EL (cell line): ENCODE measurements at regions not wholly inside any gene's neighbourhood (a gene's known extent, or its start where the extent isn't known, plus 50 kb on each side); places are given as distances from the start of the nearest gene placed in this dataset.
"Not testable (repeated sequence)": the region's sequence is repeated elsewhere in the genome, so short reads cannot be mapped to it uniquely, and the experiment has no call there.

Experiments
- DNase-seq: peaks from one replicate; pipeline ENCODE4 v3.0.0-alpha.2; 2016

GRCh38 chr21:27580276-27580675, 613.4 kb upstream of the ADAMTS5 start:
- DNase-seq = peak; percentile 66

GRCh38 chr21:27578741-27579265, 611.9 kb upstream of the ADAMTS5 start:
- no peak for DNase-seq

- DNase-seq = peak; percentile 93
These were observed 605.8 kb upstream of the ADAMTS5 start for GRCh38 chr21:27572696-27573095.

- peak; percentile 89 for DNase-seq
These were observed 604.8 kb upstream of the ADAMTS5 start for GRCh38 chr21:27571706-27572105.

- peak; percentile 96 for DNase-seq
These were observed 603.5 kb upstream of the ADAMTS5 start for GRCh38 chr21:27570306-27570868.

GRCh38 chr21:27569831-27570230, 602.9 kb upstream of the ADAMTS5 start:
- DNase-seq = peak; percentile 60

- peak; percentile 49 for DNase-seq
These were observed 602.2 kb upstream of the ADAMTS5 start for GRCh38 chr21:27569091-27569490.

GRCh38 chr21:27567381-27567780, 600.5 kb upstream of the ADAMTS5 start:
- no peak for DNase-seq

- no peak for DNase-seq
These were observed 599.6 kb upstream of the ADAMTS5 start for GRCh38 chr21:27566521-27566920.

GRCh38 chr21:27565364-27565763, 598.5 kb upstream of the ADAMTS5 start:
- DNase-seq = no peak

GRCh38 chr21:27564684-27565301, 597.9 kb upstream of the ADAMTS5 start:
- DNase-seq = peak; percentile 69

- DNase-seq = no peak
These were observed 595.4 kb upstream of the ADAMTS5 start for GRCh38 chr21:27562303-27562702.

- DNase-seq = no peak
These were observed 594.2 kb upstream of the ADAMTS5 start for GRCh38 chr21:27561116-27561515.

GRCh38 chr21:27557356-27557755, 590.5 kb upstream of the ADAMTS5 start:
- no peak for DNase-seq

- peak; percentile 60 for DNase-seq
These were observed 589.1 kb upstream of the ADAMTS5 start for GRCh38 chr21:27555996-27556395.

- DNase-seq = no peak
These were observed 583.4 kb upstream of the ADAMTS5 start for GRCh38 chr21:27550287-27550686.

GRCh38 chr21:27548486-27548885, 581.6 kb upstream of the ADAMTS5 start:
- no peak for DNase-seq

GRCh38 chr21:27545754-27546349, 579.0 kb upstream of the ADAMTS5 start:
- no peak for DNase-seq

GRCh38 chr21:27542126-27542525, 575.2 kb upstream of the ADAMTS5 start:
- DNase-seq = not testable (repeated sequence)

GRCh38 chr21:27536319-27536718, 569.4 kb upstream of the ADAMTS5 start:
- DNase-seq = peak; percentile 39

- no peak for DNase-seq
These were observed 568.3 kb upstream of the ADAMTS5 start for GRCh38 chr21:27535188-27535587.

- no peak for DNase-seq
These were observed 567.3 kb upstream of the ADAMTS5 start for GRCh38 chr21:27534206-27534605.

GRCh38 chr21:27532076-27532475, 565.2 kb upstream of the ADAMTS5 start:
- DNase-seq = peak; percentile 74

- DNase-seq = peak; percentile 21
These were observed 561.8 kb upstream of the ADAMTS5 start for GRCh38 chr21:27528697-27529096.
